ENCODE measurements at regions not wholly inside any gene's neighbourhood (a gene's known extent, or its start where the extent isn't known, plus 50 kb on each side); places are given as distances from the start of the nearest gene placed in this dataset.

- Histone ChIP-seq H3K4me1 (no peaks in the 10 kb centered on the region), H3K27ac (no peak overlapping the region), H3K4me3 (no peak overlapping the region), H3K27me3 (no peaks in the 10 kb centered on the region), H3K36me3 (no peaks in the 10 kb centered on the region), H3K9me3 (no peaks in the 10 kb centered on the region)
- WGBS, 2 donors (ENCODE audit: low coverage in 1 of 2) = 61 to 93% methylated on average over 2 to 5 of the region's 5 CpGs
- no peak for ATAC-seq
- no peak for TF ChIP-seq POLR2A (IDR thresholded peaks at IDR 0.05)
- TF ChIP-seq POLR2AphosphoS5 (IDR thresholded peaks at IDR 0.05) = no peak
- TF ChIP-seq EP300 (IDR thresholded peaks at IDR 0.05) = no peak
- no peak for TF ChIP-seq CTCF (IDR thresholded peaks at IDR 0.05)
Measured at GRCh38 chr5:44881266-44881665, 72.5 kb downstream of the MRPS30 start.

GRCh38 chr5:44884036-44884435 is 75.3 kb downstream of the MRPS30 start:
- no peak overlapping the region for H3K27ac ChIP-seq
- no peaks in the 10 kb centered on the region for H3K9me3 ChIP-seq
- H3K4me1 ChIP-seq = no peaks in the 10 kb centered on the region
- no peak for ATAC-seq
- no peaks in the 10 kb centered on the region for H3K36me3 ChIP-seq
- H3K4me3 ChIP-seq = no peak overlapping the region
- TF ChIP-seq CTCF (IDR thresholded peaks at IDR 0.05) (no peak), EP300 (IDR thresholded peaks at IDR 0.05) (no peak), POLR2AphosphoS5 (IDR thresholded peaks at IDR 0.05) (no peak), POLR2A (IDR thresholded peaks at IDR 0.05) (no peak)
- no CpG with 5 or more reads among the region's 26 CpGs for WGBS, 2 donors (ENCODE audit: low coverage in 1 of 2)
- no peaks in the 10 kb centered on the region for H3K27me3 ChIP-seq

GRCh38 chr5:44885903-44886302 is 77.2 kb downstream of the MRPS30 start:
- Histone ChIP-seq H3K27ac (no peak overlapping the region), H3K27me3 (no peaks in the 10 kb centered on the region), H3K4me3 (no peak overlapping the region), H3K36me3 (no peaks in the 10 kb centered on the region), H3K9me3 (no peaks in the 10 kb centered on the region), H3K4me1 (no peaks in the 10 kb centered on the region)
- 39 to 67% methylated on average over 1 of the region's 1 CpG for WGBS, 2 donors (ENCODE audit: low coverage in 1 of 2)
- TF ChIP-seq CTCF (IDR thresholded peaks at IDR 0.05) (no peak), EP300 (IDR thresholded peaks at IDR 0.05) (no peak), POLR2A (IDR thresholded peaks at IDR 0.05) (no peak), POLR2AphosphoS5 (IDR thresholded peaks at IDR 0.05) (no peak)
- ATAC-seq = no peak

GRCh38 chr5:44887722-44888121 is 79.0 kb downstream of the MRPS30 start:
- ATAC-seq = no peak
- WGBS, 2 donors (ENCODE audit: low coverage in 1 of 2) = 50% methylated on average over 1 of the region's 1 CpG

More at GRCh38 chr5:44887722-44888121, 79.0 kb downstream of the MRPS30 start:
- no peaks in the 10 kb centered on the region for H3K27me3 ChIP-seq
- H3K36me3 ChIP-seq = no peaks in the 10 kb centered on the region
- H3K4me1 ChIP-seq = no peaks in the 10 kb centered on the region
- no peak overlapping the region for H3K4me3 ChIP-seq
- H3K27ac ChIP-seq = no peak overlapping the region
- TF ChIP-seq POLR2AphosphoS5 (IDR thresholded peaks at IDR 0.05) (no peak), POLR2A (IDR thresholded peaks at IDR 0.05) (no peak), CTCF (IDR thresholded peaks at IDR 0.05) (no peak), EP300 (IDR thresholded peaks at IDR 0.05) (no peak)
- peaks cover 0 to 5% (median 0%) of the 10 kb centered on the region in 3 donors for H3K9me3 ChIP-seq
